GM12878 (cell line): ENCODE measurements at regions not wholly inside any gene's neighbourhood (a gene's known extent, or its start where the extent isn't known, plus 50 kb on each side); places are given as distances from the start of the nearest gene placed in this dataset.

Experiments
- ATAC-seq: fragments of 200-7000 bp; cut with Tn5 transposase; 3 replicates; pipeline ENCODE4 v1.9.1; 2020; ENCODE audit warnings: mild to moderate bottlenecking, moderate library complexity
- BruUV-seq: library from RNA; stranded (reverse); fragments of 400-500 nt; replicated peaks from 2 replicates; lab custom pipeline; 2021; lab: Mats Ljungman, UMichigan
- CTCF ChIA-PET: fragments of 300-600 bp; sonication (Branson Sonifier 250); formaldehyde crosslinking; extraction: SDS; loops from one replicate; lab custom pipeline; 2021; ENCODE audit warnings: inconsistent platforms; lab: Yijun Ruan, JAX
- POLR2A ChIA-PET: fragments of 350-600 bp; formaldehyde crosslinking; extraction: SDS; loops from one replicate; lab custom pipeline; 2021; ENCODE audit warnings: inconsistent platforms; lab: Charles Lee
- RAD21 ChIA-PET: fragments of 300-600 bp; sonication (Branson Sonifier 250); formaldehyde crosslinking; loops from one replicate; lab custom pipeline; 2023; ENCODE audit warnings: antibody characterized with exemption; ENCODE audit not compliant: unreplicated experiment; lab: Charles Lee
- SMC1A ChIA-PET: fragments of 300-600 bp; sonication (Branson Sonifier 250); formaldehyde crosslinking; loops from one replicate; lab custom pipeline; 2023; ENCODE audit not compliant: unreplicated experiment, uncharacterized antibody; lab: Charles Lee
- DNase-seq: peaks from one replicate; pipeline ENCODE4 v3.0.0-alpha.2; 2011; ENCODE audit warnings: low read depth, low spot score
- FAIRE-seq: peaks from 3 replicates; lab custom pipeline; 2011; peaks lifted over from hg19 to GRCh38; lab: Jason Lieb, UNC
- H2AFZ ChIP-seq: 2 replicates; pipeline ENCODE4 v1.6.0; 2011; ENCODE audit warnings: low read depth, low read length, control low read depth; ENCODE audit not compliant: control insufficient read depth
- H3K27ac ChIP-seq: 2 replicates; pipeline ENCODE4 v1.5.1; 2011; ENCODE audit warnings: control low read depth; ENCODE audit not compliant: control insufficient read depth, insufficient read depth
- H3K27me3 ChIP-seq, 2 experiments: replicated peaks in 1 of 2; 2 replicates each; pipeline versions ENCODE4 v1.6.0 to v1.6.1; 2011; ENCODE audit warnings: low read length in 1 of 2; ENCODE audit not compliant: control insufficient read depth in 2 of 2, insufficient read depth in 2 of 2
- H3K36me3 ChIP-seq, 2 experiments: 2 replicates each; pipeline ENCODE4 v1.5.1; 2011; ENCODE audit warnings: low read length in 1 of 2; ENCODE audit not compliant: control insufficient read depth in 2 of 2, insufficient read depth in 2 of 2
- H3K4me1 ChIP-seq: 2 replicates; pipeline ENCODE4 v1.6.1; 2011; ENCODE audit warnings: mild to moderate bottlenecking, low read length, moderate library complexity, mixed read lengths; ENCODE audit not compliant: control insufficient read depth, insufficient read depth
- H3K4me2 ChIP-seq: 2 replicates; pipeline ENCODE4 v1.6.0; 2011; ENCODE audit warnings: control low read depth; ENCODE audit not compliant: control insufficient read depth, insufficient read depth
- H3K4me3 ChIP-seq: fragments of 200-600 bp; sonication (generic); 2 replicates; pipeline ENCODE4 v1.5.1; 2016
- H3K79me2 ChIP-seq: 2 replicates; pipeline ENCODE4 v1.6.0; 2011; ENCODE audit warnings: low read length; ENCODE audit not compliant: control insufficient read depth, insufficient read depth
- H3K9ac ChIP-seq: 2 replicates; pipeline ENCODE4 v1.8.0; 2011; ENCODE audit warnings: low read length, control low read depth, mixed read lengths; ENCODE audit not compliant: control insufficient read depth, insufficient read depth
- H3K9me3 ChIP-seq: replicated peaks from 3 replicates; pipeline ENCODE4 v1.5.1; 2011; ENCODE audit warnings: mild to moderate bottlenecking, low read length; ENCODE audit not compliant: control insufficient read depth, insufficient read depth
- H4K20me1 ChIP-seq: 2 replicates; pipeline ENCODE4 v1.6.0; 2011; ENCODE audit not compliant: control insufficient read depth, insufficient read depth
- BRCA1 ChIP-seq: IDR thresholded peaks from 2 replicates; pipeline ENCODE4 v1.6.1; 2011; ENCODE audit warnings: low read depth, low read length, improper control_type of control experiment
- EED ChIP-seq: sonication (generic); IDR thresholded peaks from 2 replicates; pipeline ENCODE4 v1.6.1; 2016; ENCODE audit warnings: antibody characterized with exemption, low read depth
- HCFC1 ChIP-seq: fragments of 150-350 bp; IDR thresholded peaks from 2 replicates; pipeline ENCODE4 v1.6.1; 2014; ENCODE audit warnings: low read length
- HDGF ChIP-seq: fragments of 450-650 bp; IDR thresholded peaks from 2 replicates; pipeline ENCODE4 v1.6.1; 2016; ENCODE audit warnings: antibody characterized with exemption
- IRF4 ChIP-seq: IDR thresholded peaks from 2 replicates; pipeline ENCODE4 v1.6.1; 2011; ENCODE audit warnings: low read depth, low read length
- MTA3 ChIP-seq: IDR thresholded peaks from 2 replicates; pipeline ENCODE4 v1.6.1; 2012; ENCODE audit warnings: low read length, inconsistent platforms, borderline replicate concordance
- MYB ChIP-seq: fragments of 150-350 bp; IDR thresholded peaks from 2 replicates; pipeline ENCODE4 v1.6.1; 2014; ENCODE audit warnings: mild to moderate bottlenecking, low read depth, low read length, borderline replicate concordance
- MYC ChIP-seq: IDR thresholded peaks from 2 replicates; pipeline ENCODE4 v1.6.1; 2011; ENCODE audit warnings: mild to moderate bottlenecking, low read length, moderate library complexity, inconsistent platforms; ENCODE audit not compliant: insufficient read depth, insufficient replicate concordance, insufficient read length, severe bottlenecking
- NFYA ChIP-seq: IDR thresholded peaks from 2 replicates; pipeline ENCODE4 v1.6.1; 2011; ENCODE audit warnings: low read depth, mild to moderate bottlenecking, low read length, improper control_type of control experiment, borderline replicate concordance
- PAX8 ChIP-seq: fragments of 450-650 bp; IDR thresholded peaks from 2 replicates; pipeline ENCODE4 v1.6.1; 2017; ENCODE audit warnings: mild to moderate bottlenecking, moderate library complexity
- PBX3 ChIP-seq: IDR thresholded peaks from 2 replicates; pipeline ENCODE4 v1.6.1; 2011; ENCODE audit warnings: mild to moderate bottlenecking, low read depth, low read length, moderate library complexity; ENCODE audit not compliant: insufficient replicate concordance
- YBX1 ChIP-seq: fragments of 450-650 bp; IDR thresholded peaks from 2 replicates; pipeline ENCODE4 v1.6.1; 2016; ENCODE audit warnings: antibody characterized with exemption
- ZNF217 ChIP-seq: fragments of 450-650 bp; IDR thresholded peaks from 2 replicates; pipeline ENCODE4 v1.6.1; 2017; ENCODE audit warnings: antibody characterized with exemption, mild to moderate bottlenecking
- ZNF24 ChIP-seq: fragments of 450-650 bp; IDR thresholded peaks from 2 replicates; pipeline ENCODE4 v1.6.1; 2017; ENCODE audit warnings: antibody characterized with exemption, mild to moderate bottlenecking
- ZNF274 ChIP-seq: IDR thresholded peaks from one replicate; pipeline ENCODE4 v1.8.0; 2011; ENCODE audit not compliant: insufficient read length, insufficient read depth
- ZSCAN29 ChIP-seq: fragments of 450-650 bp; IDR thresholded peaks from 2 replicates; pipeline ENCODE4 v1.6.1; 2017; ENCODE audit warnings: mild to moderate bottlenecking, moderate library complexity
- WGBS: methylation state at CpG from one replicate; pipeline ENCODE4 v1.1.6; 2016; ENCODE audit warnings: low lambda C conversion rate; ENCODE audit not compliant: insufficient replicate concordance, insufficient coverage; ENCODE audit errors: missing lambda C conversion rate; 5-methylcytosine and 5-hydroxymethylcytosine counted together
- in situ Hi-C: fragments of 300-500 bp; cut with MboI; formaldehyde crosslinking; loops from 9 replicates; pipeline ENCODE4 v1.14.3; 2018; ENCODE audit warnings: mixed read lengths
- intact Hi-C: fragments of 100-400 bp; cut with micrococcal nuclease; formaldehyde crosslinking; loops from one replicate; pipeline ENCODE4 v1.14.2; 2022; ENCODE audit not compliant: unreplicated experiment
- TF ChIP-seq, protein P1 (sequence below): IDR thresholded peaks from 2 replicates; pipeline ENCODE4 v1.6.1; 2012; ENCODE audit warnings: low read length, inconsistent platforms
- TF ChIP-seq, protein P2 (sequence below): fragments of 450-650 bp; IDR thresholded peaks from 2 replicates; pipeline ENCODE4 v1.6.1; 2017; ENCODE audit warnings: mild to moderate bottlenecking, moderate library complexity
- TF ChIP-seq, protein P3 (sequence below): fragments of 450-650 bp; IDR thresholded peaks from 2 replicates; pipeline ENCODE4 v1.6.1; 2016; ENCODE audit warnings: mild to moderate bottlenecking

GRCh38 chr7:39880556-39880955, 69.5 kb upstream of the CDK13 start:
- Histone ChIP-seq H3K27ac (no peak overlapping the region), H4K20me1 (no peaks in the 10 kb centered on the region), H3K4me1 (no peaks in the 10 kb centered on the region), H2AFZ (no peak overlapping the region), H3K4me2 (no peak overlapping the region), H3K36me3 (no peaks in the 10 kb centered on the region), H3K4me3 (no peak overlapping the region), H3K9ac (no peak overlapping the region), H3K27me3 (no peaks in the 10 kb centered on the region), H3K9me3 (peaks cover 4% of the 10 kb centered on the region; the same call in 2 of the 3 replicates)
- DNase-seq (no peak), ATAC-seq (no peak), FAIRE-seq (no peak)
- in situ Hi-C loops (loop anchor here (25.0 kb wide), 1 partner anchor 1832 kb away; the partner anchor contains the start of gene INHBA), intact Hi-C loops (no loop called here)
- SMC1A ChIA-PET, result no interaction called here
- no TSS peak for BruUV-seq
- CTCF ChIA-PET, result interaction anchor here (0.6 to 3.9 kb wide), 2 partner anchors 16 to 1120 kb away, joined by 3 to 20 read pairs; no protein-coding TSS in a partner anchor
- 0% methylated on average over 1 of the region's 1 CpG for WGBS
- RAD21 ChIA-PET, result no interaction called here
- TF ChIP-seq, protein P1, sequence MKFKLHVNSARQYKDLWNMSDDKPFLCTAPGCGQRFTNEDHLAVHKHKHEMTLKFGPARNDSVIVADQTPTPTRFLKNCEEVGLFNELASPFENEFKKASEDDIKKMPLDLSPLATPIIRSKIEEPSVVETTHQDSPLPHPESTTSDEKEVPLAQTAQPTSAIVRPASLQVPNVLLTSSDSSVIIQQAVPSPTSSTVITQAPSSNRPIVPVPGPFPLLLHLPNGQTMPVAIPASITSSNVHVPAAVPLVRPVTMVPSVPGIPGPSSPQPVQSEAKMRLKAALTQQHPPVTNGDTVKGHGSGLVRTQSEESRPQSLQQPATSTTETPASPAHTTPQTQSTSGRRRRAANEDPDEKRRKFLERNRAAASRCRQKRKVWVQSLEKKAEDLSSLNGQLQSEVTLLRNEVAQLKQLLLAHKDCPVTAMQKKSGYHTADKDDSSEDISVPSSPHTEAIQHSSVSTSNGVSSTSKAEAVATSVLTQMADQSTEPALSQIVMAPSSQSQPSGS, result no peak
- TF ChIP-seq IRF4 (no peak), YBX1 (no peak), ZNF274 (no peak), MYB (no peak), ZSCAN29 (no peak), EED (no peak), HCFC1 (no peak), HDGF (no peak), PBX3 (no peak), NFYA (no peak), MYC (no peak), ZNF217 (no peak), PAX8 (no peak), BRCA1 (no peak), ZNF24 (no peak), MTA3 (no peak)
- TF ChIP-seq, protein P2, sequence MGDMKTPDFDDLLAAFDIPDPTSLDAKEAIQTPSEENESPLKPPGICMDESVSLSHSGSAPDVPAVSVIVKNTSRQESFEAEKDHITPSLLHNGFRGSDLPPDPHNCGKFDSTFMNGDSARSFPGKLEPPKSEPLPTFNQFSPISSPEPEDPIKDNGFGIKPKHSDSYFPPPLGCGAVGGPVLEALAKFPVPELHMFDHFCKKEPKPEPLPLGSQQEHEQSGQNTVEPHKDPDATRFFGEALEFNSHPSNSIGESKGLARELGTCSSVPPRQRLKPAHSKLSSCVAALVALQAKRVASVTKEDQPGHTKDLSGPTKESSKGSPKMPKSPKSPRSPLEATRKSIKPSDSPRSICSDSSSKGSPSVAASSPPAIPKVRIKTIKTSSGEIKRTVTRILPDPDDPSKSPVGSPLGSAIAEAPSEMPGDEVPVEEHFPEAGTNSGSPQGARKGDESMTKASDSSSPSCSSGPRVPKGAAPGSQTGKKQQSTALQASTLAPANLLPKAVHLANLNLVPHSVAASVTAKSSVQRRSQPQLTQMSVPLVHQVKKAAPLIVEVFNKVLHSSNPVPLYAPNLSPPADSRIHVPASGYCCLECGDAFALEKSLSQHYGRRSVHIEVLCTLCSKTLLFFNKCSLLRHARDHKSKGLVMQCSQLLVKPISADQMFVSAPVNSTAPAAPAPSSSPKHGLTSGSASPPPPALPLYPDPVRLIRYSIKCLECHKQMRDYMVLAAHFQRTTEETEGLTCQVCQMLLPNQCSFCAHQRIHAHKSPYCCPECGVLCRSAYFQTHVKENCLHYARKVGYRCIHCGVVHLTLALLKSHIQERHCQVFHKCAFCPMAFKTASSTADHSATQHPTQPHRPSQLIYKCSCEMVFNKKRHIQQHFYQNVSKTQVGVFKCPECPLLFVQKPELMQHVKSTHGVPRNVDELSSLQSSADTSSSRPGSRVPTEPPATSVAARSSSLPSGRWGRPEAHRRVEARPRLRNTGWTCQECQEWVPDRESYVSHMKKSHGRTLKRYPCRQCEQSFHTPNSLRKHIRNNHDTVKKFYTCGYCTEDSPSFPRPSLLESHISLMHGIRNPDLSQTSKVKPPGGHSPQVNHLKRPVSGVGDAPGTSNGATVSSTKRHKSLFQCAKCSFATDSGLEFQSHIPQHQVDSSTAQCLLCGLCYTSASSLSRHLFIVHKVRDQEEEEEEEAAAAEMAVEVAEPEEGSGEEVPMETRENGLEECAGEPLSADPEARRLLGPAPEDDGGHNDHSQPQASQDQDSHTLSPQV, result no peak
- TF ChIP-seq, protein P3, sequence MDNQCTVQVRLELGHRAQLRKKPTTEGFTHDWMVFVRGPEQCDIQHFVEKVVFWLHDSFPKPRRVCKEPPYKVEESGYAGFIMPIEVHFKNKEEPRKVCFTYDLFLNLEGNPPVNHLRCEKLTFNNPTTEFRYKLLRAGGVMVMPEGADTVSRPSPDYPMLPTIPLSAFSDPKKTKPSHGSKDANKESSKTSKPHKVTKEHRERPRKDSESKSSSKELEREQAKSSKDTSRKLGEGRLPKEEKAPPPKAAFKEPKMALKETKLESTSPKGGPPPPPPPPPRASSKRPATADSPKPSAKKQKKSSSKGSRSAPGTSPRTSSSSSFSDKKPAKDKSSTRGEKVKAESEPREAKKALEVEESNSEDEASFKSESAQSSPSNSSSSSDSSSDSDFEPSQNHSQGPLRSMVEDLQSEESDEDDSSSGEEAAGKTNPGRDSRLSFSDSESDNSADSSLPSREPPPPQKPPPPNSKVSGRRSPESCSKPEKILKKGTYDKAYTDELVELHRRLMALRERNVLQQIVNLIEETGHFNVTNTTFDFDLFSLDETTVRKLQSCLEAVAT, result no peak
- TF ChIP-seq, all 136 proteins: peak for 0
- H3K79me2 ChIP-seq, result no peaks in the 10 kb centered on the region
- POLR2A ChIA-PET, result no interaction called here
